GM18868 (cell line): ENCODE measurements at regions not wholly inside any gene's neighbourhood (a gene's known extent, or its start where the extent isn't known, plus 50 kb on each side); places are given as distances from the start of the nearest gene placed in this dataset.
"Not testable (repeated sequence)": the region's sequence is repeated elsewhere in the genome, so short reads cannot be mapped to it uniquely, and the experiment has no call there.

Experiments
- ATAC-seq: cut with Tn5 transposase; IDR thresholded peaks from one replicate; pipeline ENCODE4 v1.9.1; 2021; ENCODE audit warnings: mild to moderate bottlenecking, moderate library complexity; ENCODE audit not compliant: unreplicated experiment

- ATAC-seq = no peak
Measured at GRCh38 chr3:43838009-43838758, 147.4 kb downstream of the ABHD5 start.

GRCh38 chr3:43838877-43839276, 148.1 kb downstream of the ABHD5 start:
- ATAC-seq = no peak

GRCh38 chr3:43843386-43843785, 152.6 kb downstream of the ABHD5 start:
- no peak for ATAC-seq

GRCh38 chr3:43844757-43845156, 154.0 kb downstream of the ABHD5 start:
- no peak for ATAC-seq

GRCh38 chr3:43845553-43845952, 154.8 kb downstream of the ABHD5 start:
- ATAC-seq = not testable (repeated sequence)

- no peak for ATAC-seq
Measured at GRCh38 chr3:43852066-43852465, 161.3 kb downstream of the ABHD5 start.

- no peak for ATAC-seq
Measured at GRCh38 chr3:43854283-43854682, 163.5 kb downstream of the ABHD5 start.

- ATAC-seq = no peak
Measured at GRCh38 chr3:43854916-43855315, 164.2 kb downstream of the ABHD5 start.

- peak; percentile 89 for ATAC-seq
Measured at GRCh38 chr3:43855674-43856299, 165.0 kb downstream of the ABHD5 start.

- no peak for ATAC-seq
Measured at GRCh38 chr3:43856351-43856750, 165.6 kb downstream of the ABHD5 start.

- no peak for ATAC-seq
Measured at GRCh38 chr3:43856761-43857160, 166.0 kb downstream of the ABHD5 start.

- no peak for ATAC-seq
Measured at GRCh38 chr3:43857361-43858293, 166.9 kb downstream of the ABHD5 start.

- no peak for ATAC-seq
Measured at GRCh38 chr3:43858294-43858701, 167.6 kb downstream of the ABHD5 start.

- ATAC-seq = no peak
Measured at GRCh38 chr3:43859766-43860165, 169.0 kb downstream of the ABHD5 start.

GRCh38 chr3:43861635-43862034, 170.9 kb downstream of the ABHD5 start:
- no peak for ATAC-seq

- ATAC-seq = no peak
Measured at GRCh38 chr3:43862470-43862869, 171.7 kb downstream of the ABHD5 start.

GRCh38 chr3:43862992-43863805, 172.5 kb downstream of the ABHD5 start:
- ATAC-seq = no peak

- no peak for ATAC-seq
Measured at GRCh38 chr3:43863966-43864933, 173.5 kb downstream of the ABHD5 start.

- no peak for ATAC-seq
Measured at GRCh38 chr3:43865351-43865750, 174.6 kb downstream of the ABHD5 start.
